ENCODE measurements at regions not wholly inside any gene's neighbourhood (a gene's known extent, or its start where the extent isn't known, plus 50 kb on each side); places are given as distances from the start of the nearest gene placed in this dataset.

DNA sequence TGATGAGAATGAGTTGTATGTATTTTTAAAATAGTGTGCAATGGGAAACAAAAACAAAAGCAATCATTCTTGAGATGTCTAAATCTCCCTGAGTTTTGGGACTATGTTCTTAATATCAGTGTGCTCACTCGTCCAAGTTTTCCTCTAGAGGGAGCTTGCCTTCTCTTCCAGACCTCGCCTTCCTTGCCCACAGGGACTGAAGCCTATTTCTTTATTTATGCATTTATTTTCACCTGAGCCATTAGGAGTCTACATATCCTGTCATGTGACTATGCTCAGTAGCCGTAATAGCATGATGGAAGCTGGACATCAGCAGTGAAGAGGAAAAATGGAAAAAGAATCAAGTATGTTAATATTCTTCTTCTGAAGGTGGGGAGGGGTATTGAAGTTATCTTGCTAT, 131.2 kb downstream of the SH3BGRL2 start:
- no peak overlapping the region for H3K4me3 ChIP-seq
- TF ChIP-seq POLR2A (IDR thresholded peaks at IDR 0.05) (no peak), CTCF (IDR thresholded peaks at IDR 0.05) (no peak)
- no peaks in the 10 kb centered on the region for H3K4me1 ChIP-seq
- H3K9me3 ChIP-seq: no peaks in the 10 kb centered on the region
- no peaks in the 10 kb centered on the region for H3K27me3 ChIP-seq
- DNase-seq: no peak
- no peaks in the 10 kb centered on the region for H3K36me3 ChIP-seq
- no peak overlapping the region for H3K27ac ChIP-seq
- intact Hi-C loops (cut with DNase I; ENCODE audit: low total_unique reads): no loop called here

DNA sequence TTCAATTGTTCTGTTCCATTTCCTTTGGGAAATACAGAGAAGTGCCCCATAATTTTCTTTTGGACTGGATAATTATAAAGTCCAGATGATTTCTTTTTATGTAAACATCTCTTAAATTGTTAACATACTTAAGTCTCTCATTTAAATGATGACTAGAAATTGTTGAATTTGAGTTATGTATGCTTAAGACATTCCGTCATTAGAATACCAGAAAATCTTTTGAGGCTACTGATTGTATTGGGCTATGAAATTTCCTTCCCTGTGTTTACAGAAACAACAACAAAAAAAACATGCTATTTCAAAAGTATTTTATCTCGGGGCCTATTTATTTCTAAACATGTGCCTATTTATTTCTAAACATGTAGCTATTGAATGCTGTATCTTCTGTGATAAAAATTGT, 125.4 kb downstream of the SH3BGRL2 start:
- TF ChIP-seq CTCF (IDR thresholded peaks at IDR 0.05): no peak
- no peak for TF ChIP-seq POLR2A (IDR thresholded peaks at IDR 0.05)
- Histone ChIP-seq H3K36me3 (no peaks in the 10 kb centered on the region), H3K9me3 (no peaks in the 10 kb centered on the region), H3K4me3 (no peak overlapping the region), H3K27ac (no peak overlapping the region), H3K4me1 (no peaks in the 10 kb centered on the region), H3K27me3 (no peaks in the 10 kb centered on the region)
- no peak for DNase-seq
- intact Hi-C loops (cut with DNase I; ENCODE audit: low total_unique reads): no loop called here

DNA sequence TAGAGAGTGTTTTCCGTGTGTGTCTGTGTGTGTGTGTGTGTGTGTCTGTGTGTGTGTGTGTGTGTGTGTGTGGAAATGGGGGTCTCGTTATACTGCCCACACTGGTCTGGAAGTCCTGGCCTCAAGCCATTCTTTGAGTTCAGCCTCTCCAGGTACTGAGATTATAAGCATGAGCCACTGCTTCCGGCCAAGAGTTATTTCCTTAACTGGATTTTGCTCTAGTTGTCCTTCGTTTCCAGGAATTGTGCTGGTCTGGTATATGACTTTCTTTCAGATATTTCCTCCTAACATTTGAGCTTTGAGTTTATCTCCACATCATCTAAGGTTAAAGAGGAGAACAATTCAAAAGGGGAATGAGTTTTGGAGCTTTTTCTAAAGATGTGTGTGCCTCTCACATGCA, 124.8 kb downstream of the SH3BGRL2 start:
- DNase-seq: no peak
- Histone ChIP-seq H3K4me1 (no peaks in the 10 kb centered on the region), H3K9me3 (no peaks in the 10 kb centered on the region), H3K36me3 (no peaks in the 10 kb centered on the region), H3K27me3 (no peaks in the 10 kb centered on the region), H3K27ac (no peak overlapping the region), H3K4me3 (no peak overlapping the region)
- intact Hi-C loops (cut with DNase I; ENCODE audit: low total_unique reads): no loop called here
- no peak for TF ChIP-seq CTCF (IDR thresholded peaks at IDR 0.05)
- TF ChIP-seq POLR2A (IDR thresholded peaks at IDR 0.05): no peak
